SH-SY5Y (cell line): ENCODE measurements at regions not wholly inside any gene's neighbourhood (a gene's known extent, or its start where the extent isn't known, plus 50 kb on each side); places are given as distances from the start of the nearest gene placed in this dataset.

Experiments
- GATA2 ChIP-seq: IDR thresholded peaks from 2 replicates; pipeline ENCODE4 v1.6.1; 2011; ENCODE audit warnings: mild to moderate bottlenecking, low read depth, low read length
- GATA3 ChIP-seq: IDR thresholded peaks from 2 replicates; pipeline ENCODE4 v1.6.1; 2011; ENCODE audit warnings: low read depth, mild to moderate bottlenecking, low read length, moderate library complexity

DNA sequence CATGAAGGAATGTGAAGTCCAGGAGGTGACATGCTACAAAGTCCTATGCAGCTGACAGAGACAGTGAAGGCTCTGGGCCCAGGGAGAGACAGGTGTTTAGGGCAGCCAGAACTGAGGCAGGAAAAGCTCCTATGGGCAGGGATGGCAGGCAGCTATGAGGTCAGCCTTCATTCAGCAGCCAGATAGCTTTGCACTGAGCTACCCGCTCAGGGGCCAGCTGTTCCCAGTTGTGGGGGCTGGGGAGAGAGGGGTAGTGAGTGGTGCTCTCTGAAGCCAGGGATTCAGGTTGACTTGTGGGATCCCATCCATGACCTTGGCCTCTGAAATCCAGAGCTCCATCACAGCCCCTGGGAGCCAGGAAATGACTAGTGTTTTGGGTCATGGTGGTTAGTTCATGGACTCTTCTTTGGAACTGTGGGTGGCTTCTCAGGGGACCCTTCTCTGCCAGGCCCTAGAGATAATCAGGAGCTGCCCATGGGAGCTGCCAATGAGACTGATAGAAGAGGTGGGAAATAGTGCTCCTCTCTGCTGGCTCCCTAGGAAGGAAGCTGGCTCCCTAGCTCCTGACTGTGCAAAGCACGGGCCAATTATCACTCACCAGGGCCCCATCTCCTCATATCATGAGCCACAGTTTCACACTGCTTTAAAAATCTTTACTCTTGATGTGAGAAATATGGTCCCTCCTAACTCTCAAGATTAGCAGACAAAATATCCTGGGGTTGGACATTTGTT lies 127.7 kb downstream of the VEGFA start:
- TF ChIP-seq GATA3, result no peak
- TF ChIP-seq GATA2, result no peak
